Fibroblast of skin of left quadriceps (primary cell): ENCODE measurements at regions not wholly inside any gene's neighbourhood (a gene's known extent, or its start where the extent isn't known, plus 50 kb on each side); places are given as distances from the start of the nearest gene placed in this dataset.

Experiments
- DNase-seq, 2 experiments: peaks; one replicate each; pipeline ENCODE4 v3.0.0-alpha.2; 2013; ENCODE audit warnings: low read depth in 2 of 2

DNA sequence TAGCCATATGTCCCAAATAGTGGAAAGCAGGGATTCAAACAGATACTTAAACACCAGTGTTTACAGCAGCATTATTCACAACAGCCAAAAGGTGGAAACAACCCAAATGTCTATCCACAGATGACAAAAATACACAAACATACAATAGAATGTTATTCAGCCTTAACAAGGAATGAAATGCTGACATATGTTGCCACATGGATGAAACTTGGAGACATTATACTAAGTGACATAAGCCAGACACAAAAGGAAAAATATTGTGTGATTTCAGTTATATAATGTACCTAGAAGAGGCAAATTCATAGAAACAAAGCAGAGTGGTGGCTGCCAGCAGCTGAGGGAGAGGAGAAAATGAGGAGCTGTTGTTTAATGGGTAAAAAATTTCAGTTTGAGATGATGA lies 533.9 kb upstream of the FZD8 start:
- no peak for DNase-seq

DNA sequence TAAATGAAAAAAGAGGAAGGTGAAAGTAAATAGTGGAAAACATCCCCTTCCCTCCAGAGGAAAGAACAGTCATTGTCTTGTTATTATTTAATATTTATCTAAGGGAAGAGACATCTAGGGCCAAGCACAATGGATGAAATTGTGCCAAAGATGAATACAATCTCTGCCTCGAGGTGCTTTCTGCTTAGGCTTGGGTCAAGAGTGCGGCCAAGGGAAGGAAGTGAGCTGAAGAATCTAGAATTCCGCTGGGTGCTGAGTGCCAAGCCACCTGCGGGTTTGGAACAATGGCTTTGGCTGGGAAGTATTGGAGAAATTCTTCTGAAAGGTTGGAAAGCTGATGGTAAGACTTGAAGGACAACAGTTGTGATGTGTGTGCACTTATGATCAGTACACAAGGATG lies 531.3 kb upstream of the FZD8 start:
- DNase-seq = no peak

DNA sequence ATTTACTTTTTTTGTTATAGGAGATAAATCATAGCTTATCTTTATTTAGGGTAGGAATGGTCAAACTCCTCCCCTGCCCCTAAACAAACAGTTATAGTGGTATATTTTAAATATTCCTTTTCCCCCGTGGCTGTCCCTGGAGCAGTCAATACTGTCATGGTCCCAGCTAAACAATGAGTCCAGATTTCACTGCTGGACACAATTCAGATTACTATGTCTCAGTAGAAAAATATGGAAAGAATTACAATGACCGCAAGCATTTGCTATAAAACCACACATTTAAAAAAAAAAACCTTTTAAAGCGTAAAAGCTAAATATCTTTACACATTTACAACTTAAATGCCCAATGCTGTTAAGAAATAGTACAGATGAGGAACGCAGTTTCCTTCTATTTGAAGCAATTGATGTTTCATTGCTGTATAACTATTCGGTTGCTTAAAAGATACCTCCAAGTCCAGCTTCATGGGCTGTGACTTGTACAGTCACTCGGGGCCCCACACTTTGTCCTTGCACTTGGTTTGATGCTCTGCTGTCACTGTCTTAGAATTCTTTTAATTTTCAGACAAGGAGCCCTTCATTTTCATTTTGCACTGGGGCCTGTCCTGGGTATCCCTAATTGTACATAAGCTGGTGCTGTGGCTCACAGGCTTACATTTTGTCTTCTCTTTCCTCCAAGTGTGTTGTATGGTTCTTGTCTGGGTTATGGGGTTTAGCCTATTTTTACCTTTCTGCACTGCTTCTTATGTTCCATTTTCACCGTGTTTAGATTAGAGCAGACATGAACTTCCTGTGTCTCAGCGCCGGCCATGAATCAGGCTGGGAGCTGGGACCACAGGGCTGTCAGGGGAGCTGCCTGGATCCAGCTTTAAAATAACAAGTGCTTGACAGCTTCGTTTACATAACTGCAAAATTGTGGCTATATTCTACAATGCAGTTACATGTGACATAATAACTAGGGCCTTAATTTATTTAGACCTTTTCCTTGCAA lies 530.2 kb upstream of the FZD8 start:
- DNase-seq = peak; percentile 65 to 69

- no peak for DNase-seq
Measured at GRCh38 chr10:36171556-36171952, 529.5 kb upstream of the FZD8 start.

GRCh38 chr10:36170943-36171501 lies 528.9 kb upstream of the FZD8 start:
- DNase-seq = peak in 1 of 2 experiments; percentile 20

GRCh38 chr10:36170142-36170719 lies 528.1 kb upstream of the FZD8 start:
- DNase-seq = no peak

GRCh38 chr10:36168777-36169176 lies 526.7 kb upstream of the FZD8 start:
- no peak for DNase-seq

DNA sequence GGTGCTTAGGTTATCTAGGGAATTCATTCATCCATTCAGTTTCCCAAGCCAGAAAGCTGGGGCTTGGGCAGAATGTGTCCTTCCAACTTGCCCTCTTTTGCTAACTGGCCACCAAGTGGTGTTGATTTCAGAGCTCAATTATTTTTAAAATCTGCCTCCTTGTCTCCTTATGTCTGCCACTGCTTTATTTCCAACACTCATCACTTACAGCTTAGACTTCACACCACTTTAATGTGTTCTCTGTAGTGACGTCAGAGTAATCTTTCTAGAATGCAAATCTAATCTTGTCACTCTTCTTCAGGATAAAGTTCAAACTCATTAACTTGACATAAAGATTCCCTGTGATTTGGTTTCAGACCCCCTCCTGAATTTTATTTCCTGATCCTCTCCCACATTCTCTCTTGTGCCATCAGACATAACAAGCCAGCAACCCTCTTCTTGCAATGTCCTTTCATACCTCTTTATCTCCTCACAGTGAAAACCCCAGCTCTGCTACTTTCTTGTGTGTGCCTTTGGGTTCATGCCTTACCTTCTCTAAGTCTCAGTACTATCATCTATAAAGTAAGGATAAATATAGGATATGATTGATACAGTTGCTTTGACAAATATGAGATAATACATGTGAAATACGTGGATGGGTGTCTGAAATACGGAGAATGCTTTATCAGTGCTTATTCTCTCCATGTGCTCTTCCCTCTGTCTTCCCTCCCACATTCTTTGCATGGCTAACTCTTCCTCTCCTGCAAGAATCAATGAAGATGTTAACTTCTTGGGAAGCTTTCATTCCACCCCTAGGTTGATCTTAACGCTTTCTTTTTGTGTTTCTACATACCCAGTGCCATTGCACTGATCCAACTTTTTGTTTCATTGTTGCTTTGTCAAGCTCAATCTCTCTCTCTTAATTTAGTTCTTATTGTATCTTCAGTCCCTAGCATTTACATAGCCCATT lies 522.7 kb upstream of the FZD8 start:
- DNase-seq = no peak

DNA sequence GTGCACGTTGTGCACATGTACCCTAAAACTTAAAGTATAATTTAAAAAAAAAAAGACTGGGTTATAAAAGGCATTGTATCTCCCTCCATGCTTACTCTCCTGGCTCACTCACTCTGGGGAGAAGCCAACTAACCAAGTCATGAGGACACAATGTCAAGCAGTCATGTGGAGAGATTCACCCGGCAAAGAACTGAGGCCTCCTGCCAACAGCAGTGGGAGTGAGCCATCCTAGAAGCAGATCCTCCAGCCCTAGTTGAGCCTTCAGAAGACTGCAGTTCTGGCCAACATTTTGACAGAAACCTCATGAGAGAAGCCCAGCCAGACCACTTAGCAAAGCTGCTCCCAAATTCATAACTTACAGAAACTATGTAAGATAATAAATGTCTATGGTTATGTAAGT lies 521.7 kb upstream of the FZD8 start:
- DNase-seq = no peak

DNA sequence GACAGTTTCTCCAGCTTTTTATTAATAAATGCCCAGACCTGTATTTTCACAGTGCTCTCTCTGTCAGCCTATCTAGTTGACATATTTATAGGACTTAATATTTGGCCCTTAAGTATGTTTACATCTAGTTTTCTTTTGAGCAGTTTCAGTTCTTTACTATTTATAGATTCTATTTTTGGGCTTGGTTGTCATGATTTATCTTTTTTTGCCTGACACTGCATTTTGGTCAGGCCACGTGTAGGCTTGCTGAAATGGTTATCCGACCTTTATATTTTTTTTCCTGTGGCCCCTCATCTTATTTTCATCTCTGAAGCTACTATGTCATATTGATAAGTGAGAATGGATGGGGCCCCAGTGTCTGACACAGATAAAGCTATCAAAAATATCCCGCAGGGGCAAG lies 515.4 kb upstream of the FZD8 start:
- no peak for DNase-seq

- DNase-seq = no peak
Measured at GRCh38 chr10:36148207-36148606, 506.1 kb upstream of the FZD8 start.

DNA sequence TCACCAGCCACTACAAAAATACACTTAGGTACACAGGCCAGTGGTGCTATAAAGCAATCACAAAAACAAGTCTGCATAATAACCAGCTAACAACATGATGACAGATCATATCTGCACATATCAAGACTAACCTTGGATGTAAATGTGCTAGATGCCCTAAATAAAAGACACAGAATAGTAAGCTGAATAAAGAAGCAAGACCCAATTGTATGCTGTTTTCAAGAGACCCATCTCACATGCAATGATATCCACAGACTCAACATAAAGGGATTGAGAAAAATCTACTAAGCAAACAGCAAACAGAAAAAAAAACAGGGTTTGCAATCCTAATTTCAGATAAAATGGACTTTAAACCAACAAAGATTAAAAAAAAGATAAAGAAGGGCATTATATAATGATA lies 505.4 kb upstream of the FZD8 start:
- DNase-seq = no peak

DNA sequence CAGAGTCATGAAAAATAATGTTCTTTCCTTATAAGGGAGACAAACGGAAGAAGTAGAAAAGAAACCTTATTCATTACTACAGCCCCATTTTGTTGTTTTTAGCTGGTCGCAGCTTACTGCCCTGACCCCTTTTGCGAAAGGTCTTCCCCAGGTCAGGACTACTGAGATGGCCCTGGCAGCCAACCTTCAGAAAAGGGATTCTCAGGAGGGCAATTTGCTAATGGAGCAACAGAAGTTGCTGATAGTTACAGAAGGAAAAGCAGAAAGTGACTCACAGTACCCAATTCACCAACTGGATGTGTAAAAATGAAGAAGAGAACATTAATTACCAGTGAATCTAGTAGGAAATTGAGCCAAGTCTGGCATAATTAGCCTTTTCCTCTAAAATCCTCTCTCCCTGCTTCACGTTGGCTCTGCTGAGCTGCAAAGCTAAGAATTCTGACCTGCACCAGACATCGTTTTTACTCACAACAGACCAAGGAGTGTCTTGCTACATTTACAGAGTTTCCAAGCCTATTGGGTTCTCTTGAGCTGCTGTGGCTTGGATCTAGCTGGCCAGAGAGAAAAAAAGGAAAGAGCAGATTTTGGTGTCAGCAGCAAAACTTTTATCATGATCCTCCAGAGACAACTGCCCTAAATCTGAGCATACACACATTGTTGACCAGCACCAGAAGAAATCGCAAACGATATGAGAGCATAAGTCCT lies 499.9 kb upstream of the FZD8 start:
- no peak for DNase-seq

DNA sequence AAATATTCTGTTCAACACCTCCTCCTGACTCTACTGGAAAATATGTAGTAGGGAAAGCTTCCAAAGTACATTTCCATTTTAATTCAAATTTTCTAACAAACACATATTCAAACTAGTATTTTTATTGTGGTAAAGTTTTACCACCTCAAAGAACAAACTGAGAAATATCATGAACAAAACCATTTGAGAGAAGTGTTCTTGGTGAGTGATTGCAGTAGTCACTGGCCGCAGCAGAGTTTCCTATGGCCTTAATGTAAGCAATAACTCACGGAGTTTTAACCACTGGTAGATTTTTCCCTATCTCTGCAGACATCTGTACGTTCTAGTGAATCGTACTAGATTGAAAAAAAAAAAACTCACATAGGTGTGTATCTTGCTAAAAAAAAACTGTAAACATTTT lies 487.0 kb upstream of the FZD8 start:
- DNase-seq = no peak

DNA sequence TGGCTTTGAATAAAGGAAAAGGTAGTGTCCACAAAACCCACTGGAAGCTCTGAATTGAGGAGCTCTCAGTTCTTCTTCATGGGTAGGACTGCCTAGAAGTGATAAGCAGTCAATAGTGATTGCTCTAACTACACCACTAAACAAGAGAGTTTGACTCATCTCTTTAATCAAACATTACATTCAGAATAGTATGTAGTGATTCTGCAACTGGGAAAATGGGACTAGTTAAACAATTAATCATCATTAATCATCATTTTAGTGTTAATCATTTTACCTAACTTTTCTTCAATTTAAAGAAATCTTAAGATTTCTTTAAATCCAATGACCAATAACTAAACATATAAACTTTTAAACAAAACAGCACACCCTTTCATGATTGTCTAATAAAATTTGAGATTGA lies 484.0 kb upstream of the FZD8 start:
- no peak for DNase-seq

- DNase-seq = no peak
Measured at GRCh38 chr10:36119455-36119854, 477.4 kb upstream of the FZD8 start.

- no peak for DNase-seq
Measured at GRCh38 chr10:36118314-36118713, 476.2 kb upstream of the FZD8 start.

DNA sequence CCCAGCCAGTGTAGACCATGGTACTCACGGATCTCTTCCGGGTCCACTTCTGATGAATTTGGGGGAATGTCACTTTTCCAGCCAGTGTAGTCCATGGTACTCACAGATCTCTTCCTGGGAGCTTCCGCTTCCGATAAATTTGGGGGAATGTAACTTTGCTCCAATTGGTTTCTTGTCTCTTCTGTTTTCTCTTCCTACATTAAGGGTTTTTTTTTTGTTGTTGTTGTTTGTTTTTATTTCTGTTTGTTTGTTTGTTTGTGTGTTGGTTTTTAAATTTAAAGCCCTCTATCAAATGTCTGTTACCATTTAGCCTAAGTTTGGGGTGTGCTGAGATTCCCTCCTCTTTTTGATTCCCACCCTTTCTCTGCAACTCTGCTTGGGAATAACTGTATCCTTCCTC lies 475.8 kb upstream of the FZD8 start:
- no peak for DNase-seq

DNA sequence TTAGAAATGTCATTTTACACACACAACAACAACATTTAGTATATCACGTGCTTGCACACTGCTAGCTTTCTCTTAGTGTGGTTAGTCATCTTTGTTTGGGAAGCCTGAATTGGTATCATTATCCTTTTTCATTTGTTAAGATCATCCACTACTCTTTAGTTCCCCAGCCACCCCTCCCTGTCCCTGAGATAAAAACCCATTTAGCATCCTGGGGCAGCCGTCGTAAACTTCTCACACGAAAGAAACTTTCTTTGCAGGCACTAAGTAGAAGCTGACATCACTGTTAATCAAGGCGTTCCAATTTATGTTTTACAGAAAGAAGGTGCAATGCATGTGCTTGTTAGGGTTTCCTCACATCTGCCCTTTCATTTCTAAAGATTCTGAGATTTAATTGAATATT lies 475.1 kb upstream of the FZD8 start:
- no peak for DNase-seq

GRCh38 chr10:36116731-36117130 lies 474.6 kb upstream of the FZD8 start:
- no peak for DNase-seq

GRCh38 chr10:36116040-36116439 lies 473.9 kb upstream of the FZD8 start:
- DNase-seq = no peak
